ENCODE measurements at regions not wholly inside any gene's neighbourhood (a gene's known extent, or its start where the extent isn't known, plus 50 kb on each side); places are given as distances from the start of the nearest gene placed in this dataset.

- TF ChIP-seq CTCF (IDR thresholded peaks at IDR 0.05) (no peak), POLR2AphosphoS5 (IDR thresholded peaks at IDR 0.05; ENCODE audit: low read depth, low read length) (no peak), REST (IDR thresholded peaks at IDR 0.05; ENCODE audit: insufficient read depth in 1 of 2, low read depth in 2 of 2, low read length in 1 of 2) (no peak), TCF7L2 (IDR thresholded peaks at IDR 0.05; ENCODE audit: low read depth, low read length) (no peak), SIN3A (IDR thresholded peaks at IDR 0.05; ENCODE audit: borderline replicate concordance, insufficient read depth, low read depth, low read length) (no peak)
Observed at GRCh38 chr15:87706001-87706400, 550.5 kb downstream of the NTRK3 start.
